Mucosa of stomach (tissue), 1 donor: ENCODE measurements at regions not wholly inside any gene's neighbourhood (a gene's known extent, or its start where the extent isn't known, plus 50 kb on each side); places are given as distances from the start of the nearest gene placed in this dataset.

Source experiments
- H3K27me3 ChIP-seq: one replicate; pipeline ENCODE4 v1.7.0; 2013; ENCODE audit warnings: mild to moderate bottlenecking, low read length; ENCODE audit not compliant: control insufficient read depth, insufficient read depth
- H3K36me3 ChIP-seq: one replicate; pipeline ENCODE4 v1.7.0; 2013; ENCODE audit warnings: low read length; ENCODE audit not compliant: control insufficient read depth, insufficient read depth
- H3K4me1 ChIP-seq: one replicate; pipeline ENCODE4 v1.7.0; 2013; ENCODE audit warnings: mild to moderate bottlenecking, low read length; ENCODE audit not compliant: control insufficient read depth, insufficient read depth
- H3K4me3 ChIP-seq: one replicate; pipeline ENCODE4 v1.7.0; 2013; ENCODE audit warnings: low read length
- H3K9ac ChIP-seq: one replicate; pipeline ENCODE4 v1.7.0; 2013; ENCODE audit warnings: mild to moderate bottlenecking, low read length, moderate library complexity
- H3K9me3 ChIP-seq: one replicate; pipeline ENCODE4 v1.7.0; 2013; ENCODE audit warnings: mild to moderate bottlenecking, low read length, moderate library complexity; ENCODE audit not compliant: control insufficient read depth
- donor health status: Pancreatic carcinoma.

DNA sequence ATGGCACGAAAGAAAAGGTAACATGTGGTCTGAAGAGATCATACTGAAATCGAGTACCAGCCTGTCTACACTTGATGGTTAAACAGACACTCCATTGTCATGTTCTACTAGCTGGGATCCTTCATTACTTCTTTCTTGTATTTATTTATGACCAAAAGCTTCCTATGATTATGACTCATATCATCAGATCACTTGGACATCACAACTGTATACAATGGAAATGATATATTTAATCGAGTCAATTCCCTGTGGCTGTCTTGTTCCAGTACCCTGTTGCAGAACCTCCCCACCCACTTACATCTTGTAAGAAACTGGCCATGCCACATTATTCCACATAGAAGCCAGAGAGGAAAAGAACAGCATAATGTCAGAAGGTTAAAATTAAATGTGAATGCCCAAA, 358.9 kb downstream of the ZEB2 start:
- Histone ChIP-seq H3K4me3 (no peak overlapping the region), H3K9ac (no peak overlapping the region), H3K27me3 (no peaks in the 10 kb centered on the region), H3K36me3 (no peaks in the 10 kb centered on the region), H3K9me3 (no peaks in the 10 kb centered on the region), H3K4me1 (no peaks in the 10 kb centered on the region)

DNA sequence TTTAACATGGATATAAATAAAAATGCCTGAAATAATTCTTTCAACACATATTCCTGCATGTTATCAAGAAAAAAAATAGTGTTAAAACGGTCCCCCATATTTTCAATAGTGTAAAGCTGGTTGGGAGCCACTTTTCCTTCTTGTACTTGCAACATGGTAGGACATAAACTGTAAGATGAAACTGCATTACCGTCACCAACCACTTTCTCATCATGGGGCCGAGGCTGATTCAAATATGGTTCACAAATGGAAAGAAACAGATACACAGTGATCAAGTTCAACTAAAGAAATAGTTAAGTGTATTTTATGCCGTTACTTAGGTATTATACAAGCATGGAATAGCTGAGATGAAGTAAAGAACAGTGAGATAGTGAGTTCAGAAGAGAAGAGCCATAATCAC, 360.7 kb downstream of the ZEB2 start:
- Histone ChIP-seq H3K36me3 (no peaks in the 10 kb centered on the region), H3K9ac (no peak overlapping the region), H3K27me3 (no peaks in the 10 kb centered on the region), H3K4me3 (no peak overlapping the region), H3K9me3 (no peaks in the 10 kb centered on the region), H3K4me1 (no peaks in the 10 kb centered on the region)

DNA sequence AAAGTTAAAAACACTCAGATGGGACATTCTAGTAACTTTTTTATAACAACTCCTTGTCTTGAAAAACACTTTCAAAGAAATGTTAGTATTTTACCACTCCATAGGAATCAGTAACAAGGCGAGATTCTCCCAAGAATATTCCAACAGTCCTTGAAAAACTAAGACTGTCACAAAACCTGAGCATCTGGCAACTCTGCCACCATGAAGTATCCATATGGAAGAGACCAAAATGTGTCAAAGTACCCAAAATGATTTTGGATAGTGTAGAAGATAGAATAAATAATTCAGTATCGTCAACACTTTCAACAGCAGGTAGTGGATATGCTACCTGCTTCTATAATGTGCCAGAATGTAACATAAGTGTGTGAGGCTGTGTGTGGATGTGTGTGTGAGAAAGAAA, 361.8 kb downstream of the ZEB2 start:
- H3K27me3 ChIP-seq = no peaks in the 10 kb centered on the region
- H3K9me3 ChIP-seq = no peaks in the 10 kb centered on the region
- H3K36me3 ChIP-seq = no peaks in the 10 kb centered on the region
- H3K4me3 ChIP-seq = no peak overlapping the region
- H3K4me1 ChIP-seq = no peaks in the 10 kb centered on the region
- no peak overlapping the region for H3K9ac ChIP-seq

DNA sequence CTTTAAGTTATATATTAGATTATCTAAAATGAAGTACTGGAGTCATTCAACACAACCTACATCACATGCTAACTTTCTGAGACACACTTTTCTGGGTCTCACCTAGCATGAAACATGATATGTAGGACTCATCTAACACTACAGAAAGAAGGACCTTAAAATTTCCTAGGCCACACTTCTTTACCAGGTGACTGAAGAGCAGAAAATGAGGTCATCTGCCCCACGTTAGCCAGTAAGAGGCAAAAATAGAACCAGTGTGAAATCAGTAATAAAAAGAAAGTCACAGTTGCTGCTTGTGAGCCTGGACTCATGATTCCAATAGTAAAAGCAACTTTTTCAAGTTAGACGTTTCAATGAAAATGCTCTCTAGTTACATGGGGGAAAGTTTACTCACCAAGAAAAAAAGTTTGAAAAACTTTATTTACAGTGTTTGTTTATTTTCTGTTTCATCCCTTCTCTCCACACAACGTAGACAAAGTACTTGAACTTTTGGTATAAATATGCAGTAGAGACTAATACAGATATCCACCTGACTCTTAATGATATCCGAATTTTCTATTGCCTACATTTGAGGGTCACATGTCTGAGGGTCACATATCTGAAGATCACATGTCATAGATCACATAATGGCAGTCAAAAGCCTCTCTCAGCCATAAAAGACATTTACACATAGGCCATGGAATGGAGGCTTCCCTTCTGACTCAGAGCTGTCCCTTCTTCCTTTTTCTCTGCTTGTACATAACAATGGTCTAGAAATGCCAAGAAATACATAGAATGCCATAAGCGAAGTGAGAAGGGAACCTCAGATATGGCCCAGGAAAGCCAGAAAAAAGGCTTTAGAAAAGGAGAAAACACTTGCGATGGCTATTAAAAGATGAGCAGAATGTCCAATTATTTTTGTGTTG, 362.9 kb downstream of the ZEB2 start:
- H3K4me1 ChIP-seq = no peaks in the 10 kb centered on the region

DNA sequence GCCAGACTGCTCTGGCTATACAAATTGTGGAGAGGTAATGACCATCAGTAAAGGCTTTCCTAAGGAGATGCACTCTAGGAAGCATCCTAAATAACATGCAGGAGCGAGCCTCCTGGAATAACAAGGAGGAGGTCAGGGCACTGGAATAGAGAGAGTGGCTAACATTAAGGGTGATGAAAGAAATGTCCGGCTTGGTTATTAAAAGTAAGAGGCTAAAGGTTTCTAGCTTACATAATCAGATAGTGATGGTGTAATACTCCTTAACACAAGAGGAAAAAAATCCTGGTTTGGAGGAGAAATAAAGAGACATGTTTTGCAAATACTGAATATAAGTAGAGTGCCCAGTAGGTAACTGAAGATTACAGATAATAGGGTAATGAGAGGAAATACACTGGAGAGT, 365.7 kb downstream of the ZEB2 start:
- Histone ChIP-seq H3K4me1 (no peaks in the 10 kb centered on the region), H3K36me3 (no peaks in the 10 kb centered on the region), H3K9ac (no peak overlapping the region), H3K9me3 (no peaks in the 10 kb centered on the region), H3K27me3 (no peaks in the 10 kb centered on the region), H3K4me3 (no peak overlapping the region)

More for the DNA sequence above, 362.9 kb downstream of the ZEB2 start:
- Histone ChIP-seq H3K4me3 (no peak overlapping the region), H3K36me3 (no peaks in the 10 kb centered on the region), H3K9ac (no peak overlapping the region), H3K27me3 (no peaks in the 10 kb centered on the region), H3K9me3 (no peaks in the 10 kb centered on the region)

DNA sequence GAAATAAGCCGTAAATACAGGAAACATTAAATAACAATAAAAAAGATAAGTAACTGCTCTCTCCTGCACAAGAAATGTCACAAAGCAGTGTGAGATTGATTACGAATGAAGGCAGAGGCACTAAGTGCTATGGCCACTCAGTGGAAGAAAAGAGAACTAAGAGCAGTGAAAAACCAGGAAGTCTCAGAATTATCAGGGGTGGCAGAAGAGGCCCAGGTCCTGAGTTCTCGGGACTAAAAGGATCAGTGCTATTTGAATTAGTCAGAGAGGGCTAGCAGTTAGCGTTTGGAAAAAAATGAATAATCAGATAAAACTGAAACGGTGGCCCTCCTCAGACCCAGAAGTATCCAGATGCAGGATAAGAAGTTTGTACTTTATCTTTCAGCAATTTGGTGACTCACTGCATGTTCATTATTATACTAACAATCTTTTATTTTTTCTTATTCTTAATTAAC, 367.1 kb downstream of the ZEB2 start:
- H3K4me3 ChIP-seq = no peak overlapping the region
- no peaks in the 10 kb centered on the region for H3K4me1 ChIP-seq
- H3K27me3 ChIP-seq = no peaks in the 10 kb centered on the region
- no peaks in the 10 kb centered on the region for H3K36me3 ChIP-seq
- H3K9me3 ChIP-seq = no peaks in the 10 kb centered on the region
- H3K9ac ChIP-seq = no peak overlapping the region

DNA sequence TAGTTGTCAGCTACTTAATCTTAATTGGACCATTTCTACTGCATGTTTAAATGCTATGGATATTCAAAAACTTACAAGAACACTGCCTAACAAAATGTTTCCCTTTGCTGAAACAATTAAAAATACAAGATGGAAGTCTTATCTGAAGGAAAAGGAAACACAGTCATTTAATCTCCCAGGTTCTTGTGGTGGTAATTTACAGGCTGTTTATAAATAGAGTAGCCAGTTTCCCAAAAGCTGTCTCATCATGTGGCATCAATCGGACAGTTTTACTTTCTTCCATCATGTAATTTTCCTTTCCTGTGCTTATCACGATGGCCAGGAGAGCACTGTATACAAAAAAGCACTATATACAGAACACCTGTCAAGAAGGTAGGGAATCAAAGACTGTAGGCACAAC, 368.1 kb downstream of the ZEB2 start:
- H3K36me3 ChIP-seq = no peaks in the 10 kb centered on the region
- H3K9ac ChIP-seq = no peak overlapping the region
- no peaks in the 10 kb centered on the region for H3K27me3 ChIP-seq
- no peak overlapping the region for H3K4me3 ChIP-seq
- H3K9me3 ChIP-seq = no peaks in the 10 kb centered on the region
- H3K4me1 ChIP-seq = no peaks in the 10 kb centered on the region

DNA sequence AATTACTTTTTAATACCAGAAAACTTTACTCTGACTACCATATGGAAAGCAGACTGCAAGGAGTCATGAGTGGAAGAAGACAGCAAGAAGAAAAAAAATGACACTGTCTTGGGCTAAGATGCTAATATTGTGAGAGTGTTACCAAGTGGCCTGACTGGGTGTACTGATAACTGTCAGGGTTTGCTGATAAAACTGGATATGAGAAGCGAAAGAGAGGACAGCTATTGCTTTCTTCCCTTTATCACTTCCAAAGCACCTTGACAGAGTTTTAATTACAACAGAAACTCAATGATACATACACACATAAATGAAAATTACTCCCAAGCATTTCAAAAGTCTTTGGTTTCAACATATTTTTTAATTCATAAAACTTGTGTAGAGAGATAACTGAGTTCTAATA, 368.5 kb downstream of the ZEB2 start:
- no peaks in the 10 kb centered on the region for H3K36me3 ChIP-seq
- H3K4me1 ChIP-seq = no peaks in the 10 kb centered on the region
- no peak overlapping the region for H3K4me3 ChIP-seq
- no peaks in the 10 kb centered on the region for H3K9me3 ChIP-seq
- H3K9ac ChIP-seq = no peak overlapping the region
- no peaks in the 10 kb centered on the region for H3K27me3 ChIP-seq

DNA sequence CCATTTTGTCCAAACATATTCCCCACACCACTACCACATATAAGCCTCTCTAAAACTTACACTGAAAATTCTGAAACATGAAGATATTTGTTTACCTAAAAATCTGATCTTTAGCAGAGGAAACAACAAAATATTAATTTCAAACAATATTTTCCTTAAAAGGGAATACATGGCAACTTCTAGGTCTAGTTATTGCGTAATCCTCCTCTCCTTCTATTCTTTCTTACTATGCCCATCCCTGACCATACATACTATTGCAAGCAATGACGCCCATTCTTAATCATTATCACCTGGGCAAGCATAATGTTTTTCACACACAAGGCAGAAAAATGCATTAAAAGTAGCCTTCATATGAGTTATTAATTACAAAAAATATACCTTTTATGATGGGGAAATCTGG, 372.6 kb downstream of the ZEB2 start:
- Histone ChIP-seq H3K9ac (no peak overlapping the region), H3K4me1 (no peaks in the 10 kb centered on the region), H3K9me3 (no peaks in the 10 kb centered on the region), H3K27me3 (no peaks in the 10 kb centered on the region), H3K36me3 (no peaks in the 10 kb centered on the region), H3K4me3 (no peak overlapping the region)

DNA sequence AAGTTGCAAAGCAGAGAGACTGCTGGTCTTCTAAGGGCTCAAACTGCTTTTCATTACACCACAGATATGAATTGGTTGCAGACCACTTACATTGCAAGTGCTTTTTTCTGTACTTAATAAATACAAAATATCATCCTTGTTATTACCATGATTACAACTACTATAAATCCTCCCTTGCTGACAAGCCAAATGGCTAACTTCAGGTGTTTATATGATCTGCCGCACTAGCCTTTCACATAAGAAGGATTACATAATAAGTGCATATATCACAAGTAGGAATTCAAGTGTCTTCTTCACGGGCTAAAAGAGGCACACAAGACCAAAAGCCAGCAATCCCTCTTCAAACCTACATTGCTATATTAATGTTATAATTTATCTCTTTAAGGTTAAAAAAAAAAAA, 373.0 kb downstream of the ZEB2 start:
- H3K27me3 ChIP-seq = no peaks in the 10 kb centered on the region
- H3K9ac ChIP-seq = no peak overlapping the region
- no peaks in the 10 kb centered on the region for H3K36me3 ChIP-seq
- no peaks in the 10 kb centered on the region for H3K9me3 ChIP-seq
- no peaks in the 10 kb centered on the region for H3K4me1 ChIP-seq
- no peak overlapping the region for H3K4me3 ChIP-seq

DNA sequence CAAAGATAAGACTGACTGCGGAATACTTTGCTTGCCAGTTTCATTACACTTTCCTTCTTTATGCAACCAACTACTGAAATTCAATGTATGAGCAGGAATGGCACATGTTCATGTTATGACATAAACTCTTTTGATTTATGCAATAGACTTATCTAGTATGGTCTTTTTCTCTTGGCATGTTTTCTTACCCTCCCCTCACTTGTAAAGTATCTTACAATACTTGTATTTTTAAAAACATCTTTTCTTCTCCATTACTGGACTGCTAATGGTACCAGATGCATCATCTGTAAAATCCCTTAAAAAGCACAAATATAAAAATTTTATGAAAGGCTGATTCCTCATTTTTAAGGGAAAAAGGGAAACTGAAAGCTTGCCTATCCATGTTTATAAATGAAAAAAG, 373.8 kb downstream of the ZEB2 start:
- H3K4me3 ChIP-seq = no peak overlapping the region
- H3K9ac ChIP-seq = no peak overlapping the region
- no peaks in the 10 kb centered on the region for H3K9me3 ChIP-seq
- no peaks in the 10 kb centered on the region for H3K27me3 ChIP-seq
- H3K4me1 ChIP-seq = no peaks in the 10 kb centered on the region
- no peaks in the 10 kb centered on the region for H3K36me3 ChIP-seq

DNA sequence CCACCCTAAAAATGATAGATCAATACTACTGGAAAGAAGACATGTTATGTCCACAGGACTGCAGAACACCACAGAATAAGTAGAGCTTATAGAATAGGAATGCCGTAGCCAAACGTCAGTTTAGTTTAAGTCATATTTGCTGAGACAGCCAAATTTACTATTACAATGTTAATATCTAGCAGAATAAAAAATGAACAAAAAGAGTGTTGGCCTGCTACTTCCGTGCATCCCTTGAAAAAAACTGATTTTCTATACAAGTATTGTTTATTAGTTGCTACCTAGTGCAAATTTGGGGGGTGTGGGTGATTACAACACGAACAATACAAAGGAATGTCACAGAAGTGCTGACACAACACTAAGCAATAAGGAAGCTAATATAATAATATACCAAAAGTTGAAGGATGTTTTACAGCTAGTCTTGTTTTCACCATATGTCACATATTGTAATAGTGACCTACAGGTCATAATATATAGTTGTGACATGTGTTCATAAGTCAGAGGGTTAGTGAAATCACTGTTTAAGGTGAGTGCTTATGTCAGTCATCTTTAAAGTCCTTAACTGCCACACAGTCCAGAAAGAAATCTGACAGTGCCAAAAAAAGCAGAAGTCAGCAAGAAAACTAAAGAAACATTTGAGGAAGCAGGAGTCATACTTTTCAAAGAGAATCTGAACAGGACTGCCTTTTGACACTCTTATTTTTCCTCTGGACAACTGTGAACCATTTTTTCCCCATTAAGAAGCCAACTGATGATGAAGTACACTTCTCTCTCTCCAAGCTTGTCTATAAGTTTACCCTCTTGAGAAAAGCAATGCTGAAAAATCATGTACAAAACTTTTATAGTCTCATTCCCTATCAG, 376.4 kb downstream of the ZEB2 start:
- no peak overlapping the region for H3K9ac ChIP-seq

More for the DNA sequence above, 376.4 kb downstream of the ZEB2 start:
- Histone ChIP-seq H3K36me3 (no peaks in the 10 kb centered on the region), H3K27me3 (no peaks in the 10 kb centered on the region), H3K9me3 (no peaks in the 10 kb centered on the region), H3K4me3 (no peak overlapping the region), H3K4me1 (no peaks in the 10 kb centered on the region)
